ENCODE measurements at regions not wholly inside any gene's neighbourhood (a gene's known extent, or its start where the extent isn't known, plus 50 kb on each side); places are given as distances from the start of the nearest gene placed in this dataset.

DNA sequence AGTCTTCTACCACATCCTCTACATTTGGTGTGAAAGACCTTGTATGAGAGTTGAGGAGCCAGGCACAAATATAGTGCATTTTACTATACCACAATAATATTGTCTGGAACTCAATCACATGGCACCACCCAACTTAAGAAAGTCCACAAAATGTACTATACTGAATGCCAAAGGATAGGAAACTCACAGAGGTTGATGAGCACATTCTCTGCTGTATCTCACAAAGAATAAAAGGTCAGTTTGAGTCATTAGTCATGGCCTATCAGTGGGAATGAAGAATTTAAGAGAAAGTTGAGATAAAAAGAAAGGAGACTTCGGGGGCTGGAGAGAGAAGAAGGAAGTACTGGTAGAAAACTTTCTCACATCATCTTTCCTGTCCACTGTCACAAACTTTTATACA lies 134.3 kb downstream of the RDH14 start:
- no CpG with 5 or more reads among the region's 1 CpG for WGBS (ENCODE audit: insufficient coverage)
- CTCF ChIA-PET, result no interaction called here
- POLR2A ChIA-PET, result no interaction called here

DNA sequence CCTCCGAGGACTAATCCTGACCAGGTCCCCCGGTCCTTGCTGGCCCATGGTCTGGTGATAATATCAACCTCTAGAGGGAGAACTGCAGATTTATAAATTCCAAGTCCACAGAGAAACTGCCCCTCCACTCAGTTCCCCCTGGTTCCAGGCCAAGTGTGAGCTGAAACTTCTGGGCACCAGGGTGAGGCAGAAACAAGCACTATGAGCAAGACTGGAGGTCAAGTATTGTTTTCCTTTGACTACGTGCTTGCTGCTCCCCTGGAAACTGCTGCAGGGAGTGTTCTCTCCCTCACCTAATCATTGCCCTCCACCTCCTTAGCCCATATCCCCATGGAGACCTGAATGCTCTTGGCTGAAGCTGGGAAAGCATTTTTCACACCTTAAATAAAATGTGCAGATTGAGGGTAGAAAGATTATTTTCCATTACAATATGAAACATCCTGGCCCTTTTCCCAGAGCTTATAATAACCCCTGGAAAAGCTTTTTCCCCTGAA lies 135.2 kb downstream of the RDH14 start:
- no peaks in the 10 kb centered on the region for H3K9me3 ChIP-seq (ENCODE audit: control extremely low read depth in 1 of 5, control insufficient read depth in 4 of 5, insufficient read depth in 2 of 5, low read depth in 1 of 5, low read length in 4 of 5)
- peaks cover 0 to 4% (median 0%) of the 10 kb centered on the region in 5 experiments for H3K27me3 ChIP-seq (replicated peaks in 2 of 5; ENCODE audit: control insufficient read depth in 4 of 5, insufficient read depth in 5 of 5, low read length in 4 of 5)
- H3K4me3 ChIP-seq (ENCODE audit: control insufficient read depth in 1 of 7, extremely low read depth in 1 of 7, insufficient read depth in 4 of 7, low read depth in 2 of 7, low read length in 6 of 7), result no peak overlapping the region
- no peak overlapping the region for H3K27ac ChIP-seq (ENCODE audit: insufficient read depth in 1 of 2, low read depth in 1 of 2, low read length in 2 of 2, poor library complexity in 1 of 2, severe bottlenecking in 2 of 2)
- DNase-seq, result no peak
- no peaks in the 10 kb centered on the region for H3K36me3 ChIP-seq (ENCODE audit: control insufficient read depth in 4 of 4, insufficient read depth in 4 of 4, low read length in 3 of 4)
- ChIA-PET CTCF (interaction anchor here (0.9 kb wide), 1 partner anchor 11 kb away, joined by 3 read pairs; no protein-coding TSS in a partner anchor), POLR2A (no interaction called here)
- 84% methylated on average over 2 of the region's 3 CpGs for WGBS (ENCODE audit: insufficient coverage)
- H3K4me1 ChIP-seq (ENCODE audit: control extremely low read depth in 1 of 4, control insufficient read depth in 4 of 4, insufficient read depth in 4 of 4, low read length in 3 of 4), result no peaks in the 10 kb centered on the region

More for the DNA sequence above, 134.3 kb downstream of the RDH14 start:
- H3K36me3 ChIP-seq (ENCODE audit: control insufficient read depth in 4 of 4, insufficient read depth in 4 of 4, low read length in 3 of 4), result no peaks in the 10 kb centered on the region
- no peaks in the 10 kb centered on the region for H3K4me1 ChIP-seq (ENCODE audit: control extremely low read depth in 1 of 4, control insufficient read depth in 4 of 4, insufficient read depth in 4 of 4, low read length in 3 of 4)
- peaks cover 0 to 4% (median 0%) of the 10 kb centered on the region in 5 experiments for H3K27me3 ChIP-seq (replicated peaks in 2 of 5; ENCODE audit: control insufficient read depth in 4 of 5, insufficient read depth in 5 of 5, low read length in 4 of 5)
- no peak overlapping the region for H3K27ac ChIP-seq (ENCODE audit: insufficient read depth in 1 of 2, low read depth in 1 of 2, low read length in 2 of 2, poor library complexity in 1 of 2, severe bottlenecking in 2 of 2)
- no peaks in the 10 kb centered on the region for H3K9me3 ChIP-seq (ENCODE audit: control extremely low read depth in 1 of 5, control insufficient read depth in 4 of 5, insufficient read depth in 2 of 5, low read depth in 1 of 5, low read length in 4 of 5)
- H3K4me3 ChIP-seq (ENCODE audit: control insufficient read depth in 1 of 7, extremely low read depth in 1 of 7, insufficient read depth in 4 of 7, low read depth in 2 of 7, low read length in 6 of 7), result no peak overlapping the region
- DNase-seq, result no peak

DNA sequence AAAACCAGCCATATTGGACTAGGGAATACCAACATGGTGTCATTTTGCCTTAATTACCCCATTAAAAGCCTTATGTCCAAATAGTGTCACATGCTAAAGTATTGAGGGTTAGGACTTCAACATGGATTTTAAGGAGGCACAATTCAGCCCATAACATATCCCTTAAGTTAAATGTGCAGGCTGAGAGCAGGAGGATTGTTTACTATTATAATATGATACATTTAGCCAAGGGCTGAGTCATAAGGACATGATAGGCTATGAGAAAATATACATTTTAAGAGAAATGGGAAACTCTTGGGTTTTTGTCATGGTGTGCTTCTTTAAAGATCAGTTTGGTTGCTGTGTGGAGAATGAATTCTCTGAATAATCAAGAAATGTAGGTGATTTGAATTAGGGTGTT lies 136.8 kb downstream of the RDH14 start:
- POLR2A ChIA-PET, result no interaction called here
- H3K4me1 ChIP-seq (ENCODE audit: control extremely low read depth in 1 of 4, control insufficient read depth in 4 of 4, insufficient read depth in 4 of 4, low read length in 3 of 4), result no peaks in the 10 kb centered on the region
- CTCF ChIA-PET, result interaction anchor here (0.8 to 1.1 kb wide), 2 partner anchors 10 to 14 kb away, joined by 4 read pairs; no protein-coding TSS in a partner anchor
- no peak for DNase-seq
- H3K36me3 ChIP-seq (ENCODE audit: control insufficient read depth in 4 of 4, insufficient read depth in 4 of 4, low read length in 3 of 4), result no peaks in the 10 kb centered on the region
- H3K27ac ChIP-seq (ENCODE audit: insufficient read depth in 1 of 2, low read depth in 1 of 2, low read length in 2 of 2, poor library complexity in 1 of 2, severe bottlenecking in 2 of 2), result no peak overlapping the region
- no peaks in the 10 kb centered on the region for H3K9me3 ChIP-seq (ENCODE audit: control extremely low read depth in 1 of 5, control insufficient read depth in 4 of 5, insufficient read depth in 2 of 5, low read depth in 1 of 5, low read length in 4 of 5)
- peaks cover 0 to 4% (median 0%) of the 10 kb centered on the region in 5 experiments for H3K27me3 ChIP-seq (replicated peaks in 2 of 5; ENCODE audit: control insufficient read depth in 4 of 5, insufficient read depth in 5 of 5, low read length in 4 of 5)
- no peak overlapping the region for H3K4me3 ChIP-seq (ENCODE audit: control insufficient read depth in 1 of 7, extremely low read depth in 1 of 7, insufficient read depth in 4 of 7, low read depth in 2 of 7, low read length in 6 of 7)

DNA sequence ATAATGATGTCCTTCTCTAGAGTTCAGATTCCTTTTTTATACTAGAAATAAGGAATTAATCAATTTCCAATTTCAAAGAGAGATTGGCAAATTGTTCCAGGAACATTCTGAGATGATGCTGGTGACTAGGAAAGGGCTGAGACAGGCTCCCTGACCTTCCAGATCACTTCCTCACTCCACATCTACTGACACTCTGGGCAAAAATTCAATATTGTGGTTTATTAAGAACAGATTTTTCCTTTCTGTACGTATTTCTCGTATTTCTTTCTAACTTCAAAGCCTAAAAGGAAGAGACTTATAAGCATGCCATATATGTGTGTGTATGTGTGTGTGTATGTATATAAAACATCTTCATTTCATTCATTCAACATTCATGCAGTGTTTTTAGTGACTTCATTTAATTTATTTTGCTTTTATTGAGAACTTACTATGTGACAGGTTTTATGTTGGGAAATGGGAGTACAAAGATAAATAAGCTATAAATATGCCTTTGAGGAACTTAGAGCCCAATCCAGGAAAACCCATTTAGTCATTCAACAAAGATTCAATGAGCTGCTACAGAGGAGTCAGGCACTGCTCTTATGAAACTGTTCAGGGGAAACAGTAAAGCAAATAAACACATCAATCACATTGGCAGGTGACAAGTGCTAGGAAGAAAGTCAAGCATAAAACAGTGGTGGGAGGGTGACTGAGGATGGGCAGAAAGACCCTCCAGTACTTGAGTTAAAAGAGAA lies 137.9 kb downstream of the RDH14 start:
- ChIA-PET CTCF (no interaction called here), POLR2A (no interaction called here)
- peaks cover 0 to 4% (median 0%) of the 10 kb centered on the region in 5 experiments for H3K27me3 ChIP-seq (replicated peaks in 2 of 5; ENCODE audit: control insufficient read depth in 4 of 5, insufficient read depth in 5 of 5, low read length in 4 of 5)
- H3K36me3 ChIP-seq (ENCODE audit: control insufficient read depth in 4 of 4, insufficient read depth in 4 of 4, low read length in 3 of 4), result no peaks in the 10 kb centered on the region
- no CpG with 5 or more reads among the region's 2 CpGs for WGBS (ENCODE audit: insufficient coverage)
- DNase-seq, result no peak
- no peaks in the 10 kb centered on the region for H3K9me3 ChIP-seq (ENCODE audit: control extremely low read depth in 1 of 5, control insufficient read depth in 4 of 5, insufficient read depth in 2 of 5, low read depth in 1 of 5, low read length in 4 of 5)
- H3K27ac ChIP-seq (ENCODE audit: insufficient read depth in 1 of 2, low read depth in 1 of 2, low read length in 2 of 2, poor library complexity in 1 of 2, severe bottlenecking in 2 of 2), result no peak overlapping the region
- H3K4me3 ChIP-seq (ENCODE audit: control insufficient read depth in 1 of 7, extremely low read depth in 1 of 7, insufficient read depth in 4 of 7, low read depth in 2 of 7, low read length in 6 of 7), result no peak overlapping the region
- no peaks in the 10 kb centered on the region for H3K4me1 ChIP-seq (ENCODE audit: control extremely low read depth in 1 of 4, control insufficient read depth in 4 of 4, insufficient read depth in 4 of 4, low read length in 3 of 4)

DNA sequence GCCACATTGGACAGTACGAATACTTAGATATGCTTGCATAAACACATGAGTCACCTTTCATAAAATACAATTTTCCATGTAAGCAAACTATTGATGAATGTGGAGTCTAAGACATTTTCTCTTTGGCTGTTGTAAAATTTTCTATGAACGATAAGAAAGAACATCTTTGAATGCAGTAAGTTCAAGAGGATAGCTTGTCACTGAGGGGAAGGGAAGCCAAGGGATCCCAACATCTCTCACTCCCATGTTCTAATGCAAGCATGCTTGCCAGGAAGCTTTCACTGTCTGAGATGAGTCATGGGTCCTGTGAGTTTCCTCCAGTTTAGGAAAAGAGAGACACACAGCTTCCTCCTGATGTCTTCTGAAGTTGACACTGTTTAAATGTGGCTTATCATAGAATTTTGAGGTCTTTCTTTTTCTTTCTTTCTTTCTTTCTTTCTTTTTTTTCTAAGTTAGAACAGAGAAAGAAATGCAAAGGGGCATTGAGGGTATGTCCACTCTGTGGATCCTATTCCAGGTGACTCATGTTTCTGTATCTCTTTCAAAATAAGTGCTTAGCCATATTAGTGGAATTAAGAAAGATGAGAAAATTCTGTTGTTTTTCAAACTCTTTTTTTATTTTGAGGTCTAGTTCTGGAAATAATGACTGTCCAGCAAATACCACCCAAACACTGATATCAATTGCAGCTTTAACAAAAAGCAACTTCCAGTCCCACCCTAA lies 146.6 kb downstream of the RDH14 start:
- H3K27me3 ChIP-seq (replicated peaks in 2 of 5; ENCODE audit: control insufficient read depth in 4 of 5, insufficient read depth in 5 of 5, low read length in 4 of 5), result peaks cover 0 to 5% (median 0%) of the 10 kb centered on the region in 5 experiments
- H3K4me1 ChIP-seq (ENCODE audit: control extremely low read depth in 1 of 4, control insufficient read depth in 4 of 4, insufficient read depth in 4 of 4, low read length in 3 of 4), result no peaks in the 10 kb centered on the region
- CTCF ChIA-PET, result no interaction called here
- no CpG with 5 or more reads among the region's 2 CpGs for WGBS (ENCODE audit: insufficient coverage)
- POLR2A ChIA-PET, result no interaction called here
- H3K4me3 ChIP-seq (ENCODE audit: control insufficient read depth in 1 of 7, extremely low read depth in 1 of 7, insufficient read depth in 4 of 7, low read depth in 2 of 7, low read length in 6 of 7), result no peak overlapping the region
- H3K27ac ChIP-seq (ENCODE audit: insufficient read depth in 1 of 2, low read depth in 1 of 2, low read length in 2 of 2, poor library complexity in 1 of 2, severe bottlenecking in 2 of 2), result no peak overlapping the region
- DNase-seq, result no peak
- no peaks in the 10 kb centered on the region for H3K9me3 ChIP-seq (ENCODE audit: control extremely low read depth in 1 of 5, control insufficient read depth in 4 of 5, insufficient read depth in 2 of 5, low read depth in 1 of 5, low read length in 4 of 5)
- no peaks in the 10 kb centered on the region for H3K36me3 ChIP-seq (ENCODE audit: control insufficient read depth in 4 of 4, insufficient read depth in 4 of 4, low read length in 3 of 4)

DNA sequence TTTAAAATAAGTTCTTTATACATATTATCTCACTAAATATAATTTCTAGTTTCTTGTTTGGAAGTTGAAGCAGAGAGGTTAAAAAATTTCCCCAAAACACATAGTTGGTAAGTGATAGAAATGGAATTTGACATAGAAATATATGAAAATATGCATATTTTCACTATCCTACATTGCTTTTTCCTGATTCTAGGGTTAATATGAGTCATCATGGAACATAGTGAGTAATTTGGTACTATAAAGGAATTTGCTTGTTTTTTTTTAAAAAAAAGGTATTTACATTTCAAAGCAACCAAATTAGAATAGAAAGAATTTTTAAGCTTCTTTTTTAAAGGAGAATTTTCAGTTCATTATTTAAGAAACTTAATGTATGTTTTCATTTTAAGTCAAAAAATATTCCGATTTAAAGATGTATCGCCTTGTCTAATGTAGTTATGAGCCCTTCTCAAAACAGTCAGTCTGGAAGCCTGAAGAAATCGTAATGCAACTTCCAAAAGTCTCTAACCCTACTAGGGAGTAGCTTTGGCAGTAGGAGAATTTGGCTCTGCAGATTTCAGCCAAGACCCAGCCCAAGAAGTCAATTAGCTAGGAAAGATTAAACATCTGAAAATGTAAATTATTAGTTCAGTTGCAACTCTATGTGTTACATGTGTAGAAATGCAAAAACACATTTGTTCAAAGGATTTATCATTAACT lies 147.3 kb downstream of the RDH14 start:
- CTCF ChIA-PET, result no interaction called here
- H3K27ac ChIP-seq (ENCODE audit: insufficient read depth in 1 of 2, low read depth in 1 of 2, low read length in 2 of 2, poor library complexity in 1 of 2, severe bottlenecking in 2 of 2), result no peak overlapping the region
- no CpG with 5 or more reads among the region's 3 CpGs for WGBS (ENCODE audit: insufficient coverage)

DNA sequence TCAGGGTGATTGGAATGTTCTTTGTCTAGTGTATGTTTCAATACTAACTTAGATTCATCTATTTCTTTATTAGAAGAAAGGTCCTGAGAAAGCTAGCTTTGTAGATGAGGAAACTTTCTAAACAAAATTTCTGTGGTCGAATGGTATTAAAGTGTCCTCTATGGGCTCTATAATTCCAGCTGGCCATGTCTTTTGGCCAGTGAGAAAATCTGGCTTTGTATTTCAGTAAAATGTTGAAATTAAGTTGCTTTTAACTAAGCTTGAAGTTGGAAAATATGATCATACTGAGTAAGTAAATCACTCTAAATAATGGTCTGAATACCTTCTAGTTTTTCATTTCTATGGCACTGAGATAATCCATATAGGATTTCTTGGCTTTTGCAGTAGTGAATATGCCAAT lies 148.8 kb downstream of the RDH14 start:
- no peaks in the 10 kb centered on the region for H3K9me3 ChIP-seq (ENCODE audit: control extremely low read depth in 1 of 5, control insufficient read depth in 4 of 5, insufficient read depth in 2 of 5, low read depth in 1 of 5, low read length in 4 of 5)
- CTCF ChIA-PET, result no interaction called here
- H3K36me3 ChIP-seq (ENCODE audit: control insufficient read depth in 4 of 4, insufficient read depth in 4 of 4, low read length in 3 of 4), result no peaks in the 10 kb centered on the region
- no peak overlapping the region for H3K4me3 ChIP-seq (ENCODE audit: control insufficient read depth in 1 of 7, extremely low read depth in 1 of 7, insufficient read depth in 4 of 7, low read depth in 2 of 7, low read length in 6 of 7)
- POLR2A ChIA-PET, result no interaction called here
- WGBS (ENCODE audit: insufficient coverage), result 100% methylated on average over 1 of the region's 1 CpG
- no peaks in the 10 kb centered on the region for H3K4me1 ChIP-seq (ENCODE audit: control extremely low read depth in 1 of 4, control insufficient read depth in 4 of 4, insufficient read depth in 4 of 4, low read length in 3 of 4)
- H3K27me3 ChIP-seq (replicated peaks in 2 of 5; ENCODE audit: control insufficient read depth in 4 of 5, insufficient read depth in 5 of 5, low read length in 4 of 5), result peaks cover 0 to 5% (median 0%) of the 10 kb centered on the region in 5 experiments
- no peak for DNase-seq
- H3K27ac ChIP-seq (ENCODE audit: insufficient read depth in 1 of 2, low read depth in 1 of 2, low read length in 2 of 2, poor library complexity in 1 of 2, severe bottlenecking in 2 of 2), result no peak overlapping the region

More for the DNA sequence above, 147.3 kb downstream of the RDH14 start:
- H3K27me3 ChIP-seq (replicated peaks in 2 of 5; ENCODE audit: control insufficient read depth in 4 of 5, insufficient read depth in 5 of 5, low read length in 4 of 5), result peaks cover 0 to 5% (median 0%) of the 10 kb centered on the region in 5 experiments
- no peaks in the 10 kb centered on the region for H3K4me1 ChIP-seq (ENCODE audit: control extremely low read depth in 1 of 4, control insufficient read depth in 4 of 4, insufficient read depth in 4 of 4, low read length in 3 of 4)
- POLR2A ChIA-PET, result no interaction called here
- no peak for DNase-seq
- no peaks in the 10 kb centered on the region for H3K9me3 ChIP-seq (ENCODE audit: control extremely low read depth in 1 of 5, control insufficient read depth in 4 of 5, insufficient read depth in 2 of 5, low read depth in 1 of 5, low read length in 4 of 5)
- no peak overlapping the region for H3K4me3 ChIP-seq (ENCODE audit: control insufficient read depth in 1 of 7, extremely low read depth in 1 of 7, insufficient read depth in 4 of 7, low read depth in 2 of 7, low read length in 6 of 7)
- H3K36me3 ChIP-seq (ENCODE audit: control insufficient read depth in 4 of 4, insufficient read depth in 4 of 4, low read length in 3 of 4), result no peaks in the 10 kb centered on the region
